HCT116 (cell line): ENCODE measurements at regions not wholly inside any gene's neighbourhood (a gene's known extent, or its start where the extent isn't known, plus 50 kb on each side); places are given as distances from the start of the nearest gene placed in this dataset.

Source experiments
- ATAC-seq: fragments of 200-7000 bp; cut with Tn5 transposase; 2 replicates; pipeline ENCODE4 v1.9.1; 2020; ENCODE audit warnings: mild to moderate bottlenecking, moderate library complexity
- BruUV-seq: library from RNA; stranded (reverse); fragments of 400-500 nt; replicated peaks from 2 replicates; lab custom pipeline; 2021; lab: Mats Ljungman, UMichigan
- CTCF ChIA-PET: fragments of 300-600 bp; sonication (Branson Sonifier 250); formaldehyde crosslinking; loops from one replicate; lab custom pipeline; 2021; ENCODE audit warnings: antibody characterized with exemption; lab: Charles Lee
- POLR2A ChIA-PET: fragments of 300-600, 350-600 bp; sonication (Branson Sonifier 250); formaldehyde crosslinking; loops from one replicate; lab custom pipeline; 2021; ENCODE audit warnings: antibody characterized with exemption; lab: Charles Lee
- RAD21 ChIA-PET, 2 experiments: fragments of 300-600 bp; sonication (Branson Sonifier 250); formaldehyde crosslinking; loops; one replicate each; lab custom pipeline; 2023; ENCODE audit warnings: low total read pairs in 2 of 2; ENCODE audit not compliant: uncharacterized antibody in 2 of 2, unreplicated experiment in 2 of 2, low non-redundant PET in 1 of 2; lab: Charles Lee
- DNase-seq: peaks from one replicate; pipeline ENCODE4 v3.0.0-alpha.2; 2010; ENCODE audit warnings: low read depth, low spot score
- H2AFZ ChIP-seq: fragments of 200-600 bp; shearing (Covaris generic), sonication (generic); 2 replicates; pipeline ENCODE4 v1.6.1; 2017; ENCODE audit warnings: low read depth, mixed run types, mixed read lengths, antibody characterized with exemption, low read length; ENCODE audit not compliant: poor library complexity, severe bottlenecking
- H3K27ac ChIP-seq: 2 replicates; pipeline ENCODE4 v1.5.1; 2012; ENCODE audit warnings: low read depth, low read length
- H3K27me3 ChIP-seq: fragments of 200-600 bp; sonication (generic); 2 replicates; pipeline ENCODE4 v1.6.1; 2016; ENCODE audit warnings: mixed run types, low read length, mixed read lengths; ENCODE audit not compliant: insufficient read depth
- H3K36me3 ChIP-seq, 2 experiments: fragments of 200-500 bp in 1 of 2; fragments of 200-600 bp in 1 of 2; sonication (Bioruptor generic) in 1 of 2; sonication (generic) in 1 of 2; 2 replicates each; pipeline versions ENCODE4 v1.5.1 to v1.6.1; 2014 to 2016; ENCODE audit warnings: low read length in 2 of 2, inconsistent platforms in 1 of 2, mixed read lengths in 1 of 2, mixed run types in 1 of 2; ENCODE audit not compliant: insufficient read depth in 2 of 2, control insufficient read depth in 1 of 2
- H3K4me1 ChIP-seq, 2 experiments: fragments of 200-600 bp in 1 of 2; sonication (generic) in 1 of 2; 2 replicates each; pipeline versions ENCODE4 v1.5.1 to v1.6.1; 2012 to 2017; ENCODE audit warnings: low read length in 2 of 2, inconsistent platforms in 1 of 2, mild to moderate bottlenecking in 1 of 2, mixed read lengths in 1 of 2, mixed run types in 1 of 2, moderate library complexity in 1 of 2; ENCODE audit not compliant: insufficient read depth in 2 of 2, control insufficient read depth in 1 of 2
- H3K4me2 ChIP-seq: fragments of 200-600 bp; sonication (generic); 2 replicates; pipeline ENCODE4 v1.6.1; 2017; ENCODE audit warnings: mixed run types, low read length, mixed read lengths
- H3K4me3 ChIP-seq, 2 experiments: fragments of 200-600 bp in 1 of 2; sonication (generic) in 1 of 2; replicated peaks in 1 of 2; 2 replicates each; pipeline ENCODE4 v1.5.1; 2011 to 2016; ENCODE audit warnings: low read length in 2 of 2, control low read depth in 1 of 2, low read depth in 1 of 2, mild to moderate bottlenecking in 1 of 2, mixed read lengths in 1 of 2, mixed run types in 1 of 2
- H3K79me2 ChIP-seq: fragments of 200-600 bp; sonication (generic); 2 replicates; pipeline ENCODE4 v1.6.1; 2017; ENCODE audit warnings: mild to moderate bottlenecking, mixed run types, low read length, moderate library complexity, mixed read lengths; ENCODE audit not compliant: insufficient read depth
- H3K9ac ChIP-seq: fragments of 200-600 bp; sonication (generic); 2 replicates; pipeline ENCODE4 v1.6.1; 2016; ENCODE audit warnings: low read length, mixed read lengths
- H3K9me2 ChIP-seq: fragments of 200-600 bp; sonication (generic), shearing (Covaris generic); 2 replicates; pipeline ENCODE4 v1.6.1; 2017; ENCODE audit warnings: mixed run types, mild to moderate bottlenecking, moderate library complexity; ENCODE audit not compliant: insufficient read depth
- H3K9me3 ChIP-seq, 2 experiments: fragments of 200-500 bp in 1 of 2; fragments of 200-600 bp in 1 of 2; sonication (Bioruptor generic) in 1 of 2; sonication (generic) in 1 of 2; 2 replicates each; pipeline ENCODE4 v1.6.1; 2014 to 2017; ENCODE audit warnings: low read length in 2 of 2, mixed read lengths in 2 of 2, inconsistent platforms in 1 of 2, low read depth in 1 of 2, mild to moderate bottlenecking in 1 of 2, mixed run types in 1 of 2, moderate library complexity in 1 of 2; ENCODE audit not compliant: control insufficient read depth in 1 of 2, insufficient read depth in 1 of 2
- H4K20me1 ChIP-seq: fragments of 200-600 bp; sonication (generic), shearing (Covaris generic); 2 replicates; pipeline ENCODE4 v1.6.1; 2017; ENCODE audit warnings: mixed run types, mild to moderate bottlenecking, moderate library complexity; ENCODE audit not compliant: insufficient read depth
- ATF3 ChIP-seq: IDR thresholded peaks from 2 replicates; pipeline ENCODE4 v1.6.1; 2012
- CBX3 ChIP-seq: IDR thresholded peaks from 2 replicates; pipeline ENCODE4 v1.6.1; 2012; ENCODE audit warnings: low read depth
- CEBPB ChIP-seq: IDR thresholded peaks from 2 replicates; pipeline ENCODE4 v1.6.1; 2012; ENCODE audit warnings: low read depth
- CTCF ChIP-seq, 3 experiments: fragments of 200-600 bp in 1 of 3; sonication (generic) in 1 of 3; IDR thresholded peaks in 2 of 3; conservative IDR thresholded peaks in 1 of 3; 2 replicates each; pipeline ENCODE4 v1.5.1; 2012 to 2017; ENCODE audit warnings: low read depth in 2 of 3, low read length in 2 of 3, antibody characterized with exemption in 1 of 3, borderline replicate concordance in 1 of 3, control low read depth in 1 of 3, mild to moderate bottlenecking in 1 of 3, mixed read lengths in 1 of 3, mixed run types in 1 of 3, moderate library complexity in 1 of 3; ENCODE audit not compliant: insufficient read depth in 1 of 3
- EGR1 ChIP-seq: IDR thresholded peaks from 2 replicates; pipeline ENCODE4 v1.6.1; 2012; ENCODE audit warnings: low read depth
- ELF1 ChIP-seq: IDR thresholded peaks from 2 replicates; pipeline ENCODE4 v1.6.1; 2012; ENCODE audit warnings: low read depth, borderline replicate concordance
- EZH2 ChIP-seq: fragments of 200-600 bp; sonication (generic); IDR thresholded peaks from 2 replicates; pipeline ENCODE4 v1.6.1; 2017; ENCODE audit warnings: antibody characterized with exemption, mixed run types
- FOSL1 ChIP-seq: IDR thresholded peaks from 2 replicates; pipeline ENCODE4 v1.6.1; 2012; ENCODE audit warnings: low read depth
- JUND ChIP-seq: IDR thresholded peaks from 2 replicates; pipeline ENCODE4 v1.6.1; 2012
- POLR2A ChIP-seq: IDR thresholded peaks from 2 replicates; pipeline ENCODE4 v1.7.0; 2011; ENCODE audit warnings: borderline replicate concordance; ENCODE audit not compliant: insufficient read depth, insufficient read length; ENCODE audit errors: extremely low read depth
- POLR2AphosphoS5 ChIP-seq: IDR thresholded peaks from 2 replicates; pipeline ENCODE4 v1.6.1; 2011; ENCODE audit warnings: mild to moderate bottlenecking, low read depth, low read length, moderate library complexity
- RAD21 ChIP-seq: IDR thresholded peaks from 2 replicates; pipeline ENCODE4 v1.6.1; 2012; ENCODE audit warnings: low read depth, mild to moderate bottlenecking
- REST ChIP-seq: IDR thresholded peaks from 2 replicates; pipeline ENCODE4 v1.6.1; 2012; ENCODE audit warnings: low read depth
- SIN3A ChIP-seq: IDR thresholded peaks from 2 replicates; pipeline ENCODE4 v1.6.1; 2012; ENCODE audit warnings: low read depth
- SP1 ChIP-seq: IDR thresholded peaks from 2 replicates; pipeline ENCODE4 v1.6.1; 2012; ENCODE audit warnings: low read depth
- SRF ChIP-seq: IDR thresholded peaks from 2 replicates; pipeline ENCODE4 v1.6.1; 2012; ENCODE audit warnings: low read depth
- TCF7L2 ChIP-seq: IDR thresholded peaks from 2 replicates; pipeline ENCODE4 v1.7.0; 2011; ENCODE audit warnings: borderline replicate concordance, inconsistent platforms; ENCODE audit not compliant: insufficient read depth, insufficient read length; ENCODE audit errors: extremely low read depth
- ZBTB33 ChIP-seq: IDR thresholded peaks from 2 replicates; pipeline ENCODE4 v1.6.1; 2011; ENCODE audit warnings: mild to moderate bottlenecking, low read length, moderate library complexity; ENCODE audit not compliant: insufficient replicate concordance; ENCODE audit errors: extremely low read depth
- ZFX ChIP-seq: fragments of 450-650 bp; IDR thresholded peaks from 2 replicates; pipeline ENCODE4 v1.6.1; 2017
- intact Hi-C: fragments of 100-400 bp; cut with micrococcal nuclease; formaldehyde crosslinking; loops from 2 replicates; pipeline ENCODE4 v1.10.0; 2022

GRCh38 chr11:116442238-116442752 is 330.5 kb downstream of the BUD13 start:
- H2AFZ ChIP-seq: no peak overlapping the region
- no peaks in the 10 kb centered on the region for H3K4me1 ChIP-seq
- BruUV-seq: no TSS peak
- ChIA-PET CTCF (no interaction called here), RAD21 (no interaction called here)
- peaks cover 8% of the 10 kb centered on the region; the same call in 1 of the 2 replicates for H3K27me3 ChIP-seq
- intact Hi-C loops: no loop called here
- H3K4me2 ChIP-seq: no peak overlapping the region
- H3K9me3 ChIP-seq: no peaks in the 10 kb centered on the region
- TF ChIP-seq POLR2AphosphoS5 (no peak), SIN3A (no peak), JUND (no peak), TCF7L2 (no peak), CBX3 (no peak), RAD21 (no peak), EGR1 (no peak), EZH2 (no peak), ELF1 (no peak), CTCF (IDR thresholded peaks at IDR 0.05 in 2 of 3, conservative IDR thresholded peaks at IDR 0.05 in 1 of 3; ENCODE audit: borderline replicate concordance in 1 of 3, insufficient read depth in 1 of 3, low read depth in 2 of 3, low read length in 2 of 3) (no peak), POLR2A (no peak), FOSL1 (no peak), ZBTB33 (no peak), REST (no peak), SRF (no peak), ZFX (no peak), ATF3 (no peak), CEBPB (no peak), SP1 (no peak)
- TF ChIP-seq, all 23 proteins: peak for 0
- no peak for ATAC-seq
- H3K79me2 ChIP-seq: no peaks in the 10 kb centered on the region
- no peak overlapping the region for H3K4me3 ChIP-seq
- DNase-seq: no peak
- no peak overlapping the region for H3K27ac ChIP-seq
- POLR2A ChIA-PET: no interaction called here
- H3K9ac ChIP-seq: no peak overlapping the region
- H3K36me3 ChIP-seq: no peaks in the 10 kb centered on the region
- H4K20me1 ChIP-seq: no peaks in the 10 kb centered on the region
- no peaks in the 10 kb centered on the region for H3K9me2 ChIP-seq
